Fibroblast of skin of scalp (primary cell): ENCODE measurements at regions not wholly inside any gene's neighbourhood (a gene's known extent, or its start where the extent isn't known, plus 50 kb on each side); places are given as distances from the start of the nearest gene placed in this dataset.

Source experiments
- DNase-seq: peaks from one replicate; pipeline ENCODE4 v3.0.0-alpha.2; 2013

- no peak for DNase-seq
These were observed 195.4 kb upstream of the ADARB2 start for GRCh38 chr10:1932692-1933094.

- DNase-seq, result no peak
These were observed 191.3 kb upstream of the ADARB2 start for GRCh38 chr10:1928606-1929005.

DNA sequence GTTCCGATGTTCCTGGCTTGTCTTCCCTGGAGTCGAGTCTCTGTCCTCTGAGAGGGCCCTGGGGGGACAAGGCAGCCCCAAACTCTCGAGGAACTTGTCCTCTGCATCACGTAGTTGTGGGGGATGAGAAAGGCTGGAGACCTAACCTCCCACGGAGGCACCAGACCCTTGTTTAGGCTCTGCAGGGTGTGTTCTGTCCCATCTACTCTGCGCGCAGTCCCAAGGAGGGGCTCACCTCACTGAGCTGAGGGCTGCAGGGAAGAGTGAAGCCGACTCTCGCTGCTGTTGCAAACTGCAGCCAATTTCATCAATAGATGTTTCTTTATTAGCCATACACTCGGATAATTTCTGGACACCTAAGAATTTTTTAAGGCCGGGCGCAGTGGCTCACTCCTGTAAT, 186.7 kb upstream of the ADARB2 start:
- DNase-seq, result no peak

- no peak for DNase-seq
These were observed 186.3 kb upstream of the ADARB2 start for GRCh38 chr10:1923586-1923985.

- no peak for DNase-seq
These were observed 183.6 kb upstream of the ADARB2 start for GRCh38 chr10:1920941-1921340.

DNA sequence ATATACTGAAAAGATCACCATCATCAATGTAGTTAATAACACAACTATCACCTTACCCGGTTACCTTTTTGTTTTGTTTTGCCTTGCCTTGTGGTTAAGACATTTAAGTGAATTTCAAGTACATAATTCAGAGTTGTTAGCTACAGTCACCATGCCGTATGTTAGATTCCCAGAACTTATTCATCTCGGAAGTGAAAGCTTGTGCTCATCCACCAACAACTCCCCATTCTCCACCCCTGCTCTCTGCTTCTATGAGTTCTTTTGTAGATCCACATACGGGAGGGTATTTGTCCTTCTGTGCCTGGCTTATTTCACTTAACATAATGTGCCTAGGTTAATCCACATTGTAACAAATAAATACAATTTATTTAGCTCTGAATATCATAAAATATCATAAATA, 182.8 kb upstream of the ADARB2 start:
- no peak for DNase-seq

GRCh38 chr10:1911771-1912170, 174.4 kb upstream of the ADARB2 start:
- no peak for DNase-seq

- DNase-seq, result no peak
These were observed 166.7 kb upstream of the ADARB2 start for GRCh38 chr10:1903982-1904381.

GRCh38 chr10:1896153-1896552, 158.8 kb upstream of the ADARB2 start:
- DNase-seq, result no peak

GRCh38 chr10:1895691-1896090, 158.4 kb upstream of the ADARB2 start:
- no peak for DNase-seq

DNA sequence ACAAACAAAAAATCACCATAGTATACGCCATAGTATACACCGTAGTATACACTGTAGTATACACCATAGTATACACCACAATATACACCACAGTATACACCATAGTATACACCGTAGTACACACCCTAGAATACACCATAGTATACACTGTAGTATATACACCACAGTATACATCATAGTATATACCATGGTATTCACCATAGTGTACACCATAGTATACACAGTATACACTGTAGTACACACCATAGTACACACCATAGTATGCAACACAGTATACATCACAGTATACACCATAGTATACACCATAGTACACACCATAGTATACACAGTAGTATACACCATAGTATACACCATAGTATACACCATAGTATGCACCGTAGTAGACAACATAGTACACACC, 157.6 kb upstream of the ADARB2 start:
- DNase-seq, result no peak

DNA sequence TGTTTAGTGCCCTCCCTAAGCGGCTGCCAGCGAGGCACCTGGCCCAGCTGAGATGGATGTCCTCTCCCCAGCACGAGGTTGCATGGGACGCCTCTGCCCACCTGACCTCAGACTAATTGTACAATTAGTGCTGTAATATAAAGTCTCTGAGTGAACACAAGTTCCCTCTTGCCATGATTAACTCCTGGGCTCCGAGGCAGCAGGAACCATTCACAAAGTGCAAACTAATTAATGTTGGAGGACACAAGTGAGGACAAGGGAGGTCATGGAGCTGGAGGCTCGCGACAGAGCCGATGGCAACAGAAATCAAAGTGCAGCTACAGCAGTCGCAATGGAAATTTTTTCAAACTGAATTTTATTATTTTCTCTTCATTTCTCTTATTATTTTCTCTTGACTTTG, 156.6 kb upstream of the ADARB2 start:
- no peak for DNase-seq

GRCh38 chr10:1886039-1886438, 148.7 kb upstream of the ADARB2 start:
- DNase-seq, result no peak

DNA sequence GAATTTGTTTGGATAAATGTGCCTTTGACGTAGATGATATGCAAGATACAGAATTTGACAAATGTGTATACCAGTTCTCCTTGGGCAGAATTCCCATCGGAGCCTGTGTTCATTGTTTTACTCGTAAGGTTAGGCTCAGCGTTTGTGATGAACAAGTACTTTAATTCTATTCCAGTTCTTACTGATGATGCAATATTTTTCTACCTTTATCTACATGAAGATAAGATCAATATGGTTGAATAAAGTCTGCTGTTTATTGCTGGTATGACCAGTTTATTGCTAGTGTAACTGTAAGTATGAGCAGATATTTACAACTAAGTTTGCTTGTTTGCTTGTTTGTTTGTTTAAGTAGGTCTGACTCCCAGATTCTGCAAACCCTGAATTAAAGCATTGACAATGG, 145.4 kb upstream of the ADARB2 start:
- no peak for DNase-seq

GRCh38 chr10:1882180-1882579, 144.9 kb upstream of the ADARB2 start:
- no peak for DNase-seq

GRCh38 chr10:1881636-1882035, 144.3 kb upstream of the ADARB2 start:
- no peak for DNase-seq

DNA sequence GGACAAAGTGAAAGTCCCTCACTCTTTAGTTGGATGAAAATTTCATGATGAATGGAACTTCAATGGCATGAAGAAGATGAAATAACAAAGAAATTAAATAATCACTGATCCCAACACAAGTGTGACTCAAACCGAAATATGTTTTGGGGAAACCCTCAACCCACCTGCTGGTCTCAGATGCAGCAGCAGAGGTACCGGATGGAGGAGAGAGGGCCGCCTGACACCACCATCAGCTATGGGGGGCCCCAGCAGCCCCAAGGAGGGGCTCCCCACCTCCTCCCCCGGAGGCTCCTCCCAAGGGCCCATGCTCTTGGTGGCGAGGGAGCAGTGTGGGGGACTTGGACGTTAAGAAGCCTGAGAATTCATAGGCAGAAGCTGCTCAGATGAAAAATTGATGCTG, 137.2 kb upstream of the ADARB2 start:
- no peak for DNase-seq

DNA sequence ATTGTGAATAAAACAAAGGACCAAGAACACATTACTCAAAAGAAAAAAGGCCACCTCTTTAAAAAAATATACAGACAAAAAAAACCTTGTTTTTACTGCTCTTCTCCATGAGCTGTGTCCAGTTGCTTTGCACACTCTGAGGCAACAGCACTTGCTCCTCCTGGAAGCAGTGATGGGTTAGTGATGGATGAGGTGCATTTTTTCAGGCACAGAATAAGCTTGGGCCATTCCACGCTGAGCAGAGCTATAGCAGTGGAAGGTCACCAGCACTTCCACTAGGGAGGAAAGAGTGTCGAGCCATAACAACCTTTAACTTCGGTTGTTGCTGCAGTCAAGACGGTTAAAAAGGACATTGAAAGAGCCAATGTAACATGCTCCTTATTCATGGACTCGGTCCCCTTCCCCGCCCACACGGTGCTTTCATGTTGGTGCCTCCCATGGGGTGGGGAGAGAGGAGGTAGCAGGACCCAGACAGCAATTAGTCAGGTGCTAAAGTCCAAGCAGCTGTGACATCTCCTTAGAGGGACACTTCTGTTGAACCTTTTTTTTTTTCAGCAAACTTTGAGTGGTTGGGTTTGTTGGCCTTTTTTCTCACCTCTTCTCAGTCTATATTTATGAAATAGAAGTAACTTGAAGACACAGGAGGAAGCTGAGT, 136.5 kb upstream of the ADARB2 start:
- no peak for DNase-seq

DNA sequence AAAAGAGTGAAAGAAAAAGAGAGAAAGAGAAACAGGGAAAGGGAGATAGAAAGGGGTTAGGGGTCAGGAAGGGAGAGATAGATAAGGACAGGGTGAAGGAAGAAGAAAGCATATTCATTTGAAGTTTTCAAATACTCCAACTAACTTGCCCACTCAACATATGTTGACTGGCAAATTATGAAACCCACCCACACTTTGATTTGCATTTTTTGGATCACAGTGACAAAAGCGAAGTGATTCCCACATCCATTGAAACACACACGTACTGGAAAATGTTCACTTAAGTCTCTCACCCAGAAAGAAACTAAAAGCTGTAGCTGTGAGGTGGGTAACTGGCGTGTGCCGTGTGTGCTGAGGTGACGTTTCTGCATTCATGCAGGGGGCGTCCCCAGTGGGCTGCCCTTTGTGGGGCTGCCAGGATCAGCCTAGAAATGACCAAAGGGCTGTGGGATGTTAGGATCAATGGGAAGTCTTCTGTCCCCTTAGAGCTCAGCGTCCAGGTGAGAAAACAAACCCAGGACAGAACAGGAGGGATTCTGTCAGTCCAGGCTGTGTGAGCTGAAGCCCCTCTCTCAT, 134.9 kb upstream of the ADARB2 start:
- no peak for DNase-seq

DNA sequence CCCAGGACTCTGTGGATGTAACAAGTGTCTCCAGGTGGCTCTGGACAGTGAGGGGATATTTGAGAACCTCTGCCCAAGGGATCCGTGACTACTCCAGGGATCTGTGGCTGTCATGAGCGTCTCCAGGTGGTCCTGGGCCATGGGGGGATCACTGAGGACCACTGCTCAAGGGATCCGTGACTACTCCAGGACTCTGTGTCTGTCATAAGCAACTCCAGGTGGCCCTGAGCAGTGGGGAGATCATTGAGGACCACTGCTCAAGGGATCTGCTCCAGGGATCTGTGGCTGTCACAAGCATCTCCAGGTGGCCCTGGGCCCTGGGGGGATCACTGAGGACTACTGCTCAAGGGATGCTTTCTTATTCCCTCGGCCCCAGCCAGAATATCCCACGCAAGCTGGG, 133.2 kb upstream of the ADARB2 start:
- no peak for DNase-seq

DNA sequence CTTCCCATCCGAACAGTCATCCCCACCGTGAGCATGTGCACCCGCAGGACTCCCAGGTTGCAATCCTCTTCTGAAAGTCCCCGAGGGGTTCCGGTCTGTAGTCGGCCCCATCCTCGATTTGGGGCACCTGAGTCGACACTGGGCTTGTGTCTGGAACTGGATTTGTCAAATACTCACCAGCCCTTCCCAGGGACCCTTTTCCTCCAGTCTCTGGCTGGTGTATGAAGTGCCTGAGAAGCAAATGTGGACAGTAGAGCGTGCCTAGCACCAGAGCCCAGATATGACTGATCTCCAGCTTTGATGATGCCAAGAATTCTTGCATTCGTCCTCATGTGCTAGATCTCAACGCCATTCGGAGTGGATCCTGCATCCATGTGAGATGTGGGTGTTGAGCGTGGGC, 132.5 kb upstream of the ADARB2 start:
- DNase-seq, result no peak

DNA sequence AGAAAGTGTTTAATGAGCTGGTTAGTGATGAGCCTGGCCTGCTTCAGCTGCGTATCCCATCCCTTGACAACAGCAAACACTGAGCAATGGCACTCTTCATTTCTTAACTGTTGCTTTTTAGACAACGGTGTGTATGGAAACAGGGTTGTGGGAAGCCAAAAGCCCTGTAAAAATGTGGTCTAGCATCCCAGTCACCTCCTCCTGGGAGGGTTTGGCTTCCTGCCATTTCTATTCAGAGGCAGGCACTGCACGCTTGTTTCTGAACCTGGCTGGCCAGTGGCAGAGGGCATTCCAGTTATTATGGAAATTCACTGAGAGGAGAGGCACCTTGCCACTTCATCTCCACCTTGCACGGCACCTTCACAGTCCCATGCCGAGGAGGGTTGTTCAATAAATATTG, 123.0 kb upstream of the ADARB2 start:
- DNase-seq, result no peak

GRCh38 chr10:1858547-1858946, 121.2 kb upstream of the ADARB2 start:
- DNase-seq, result no peak

- DNase-seq, result no peak
These were observed 120.7 kb upstream of the ADARB2 start for GRCh38 chr10:1858048-1858447.

GRCh38 chr10:1855911-1856310, 118.6 kb upstream of the ADARB2 start:
- no peak for DNase-seq
